ENCODE measurements at regions not wholly inside any gene's neighbourhood (a gene's known extent, or its start where the extent isn't known, plus 50 kb on each side); places are given as distances from the start of the nearest gene placed in this dataset.

- Histone ChIP-seq H3K4me3 (ENCODE audit: low read depth, low read length) (no peak overlapping the region), H3K27me3 (ENCODE audit: control insufficient read depth, insufficient read depth, low read length) (peaks cover 2% of the 10 kb centered on the region), H3K27ac (ENCODE audit: low read depth, low read length) (no peak overlapping the region), H3K9me3 (ENCODE audit: control insufficient read depth, insufficient read depth, low read length) (no peaks in the 10 kb centered on the region)
- DNase-seq (ENCODE audit: low read depth, low spot score): no peak
- CTCF ChIA-PET: no interaction called here
- POLR2A ChIA-PET: no interaction called here
- no peak for TF ChIP-seq CTCF (IDR thresholded peaks at IDR 0.05; ENCODE audit: low read depth, low read length)
Measured at GRCh38 chr3:73235768-73236167, 174.3 kb downstream of the EBLN2 start.

- POLR2A ChIA-PET: no interaction called here
- no peak for DNase-seq (ENCODE audit: low read depth, low spot score)
- Histone ChIP-seq H3K4me3 (ENCODE audit: low read depth, low read length) (no peak overlapping the region), H3K27ac (ENCODE audit: low read depth, low read length) (no peak overlapping the region), H3K9me3 (ENCODE audit: control insufficient read depth, insufficient read depth, low read length) (no peaks in the 10 kb centered on the region), H3K27me3 (ENCODE audit: control insufficient read depth, insufficient read depth, low read length) (peaks cover 2% of the 10 kb centered on the region)
- CTCF ChIA-PET: no interaction called here
- no peak for TF ChIP-seq CTCF (IDR thresholded peaks at IDR 0.05; ENCODE audit: low read depth, low read length)
Measured at GRCh38 chr3:73236867-73237266, 175.4 kb downstream of the EBLN2 start.

- ChIA-PET CTCF (no interaction called here), POLR2A (no interaction called here)
- no peaks in the 10 kb centered on the region for H3K9me3 ChIP-seq (ENCODE audit: control insufficient read depth, insufficient read depth, low read length)
- H3K27me3 ChIP-seq (ENCODE audit: control insufficient read depth, insufficient read depth, low read length): no peaks in the 10 kb centered on the region
- DNase-seq (ENCODE audit: low read depth, low spot score): no peak
- no peak for TF ChIP-seq CTCF (IDR thresholded peaks at IDR 0.05; ENCODE audit: low read depth, low read length)
- H3K4me3 ChIP-seq (ENCODE audit: low read depth, low read length): no peak overlapping the region
- H3K27ac ChIP-seq (ENCODE audit: low read depth, low read length): no peak overlapping the region
Measured at GRCh38 chr3:73243740-73244139, 182.3 kb downstream of the EBLN2 start.

- no peak for TF ChIP-seq CTCF (IDR thresholded peaks at IDR 0.05; ENCODE audit: low read depth, low read length)
- DNase-seq (ENCODE audit: low read depth, low spot score): no peak
- Histone ChIP-seq H3K27ac (ENCODE audit: low read depth, low read length) (no peak overlapping the region), H3K9me3 (ENCODE audit: control insufficient read depth, insufficient read depth, low read length) (no peaks in the 10 kb centered on the region), H3K27me3 (ENCODE audit: control insufficient read depth, insufficient read depth, low read length) (no peaks in the 10 kb centered on the region), H3K4me3 (ENCODE audit: low read depth, low read length) (no peak overlapping the region)
- POLR2A ChIA-PET: no interaction called here
- CTCF ChIA-PET: no interaction called here
Measured at GRCh38 chr3:73245459-73245858, 184.0 kb downstream of the EBLN2 start.

GRCh38 chr3:73249047-73249446, 187.6 kb downstream of the EBLN2 start:
- H3K4me3 ChIP-seq (ENCODE audit: low read depth, low read length): no peak overlapping the region
- no peak for DNase-seq (ENCODE audit: low read depth, low spot score)
- no peaks in the 10 kb centered on the region for H3K9me3 ChIP-seq (ENCODE audit: control insufficient read depth, insufficient read depth, low read length)
- no peak for TF ChIP-seq CTCF (IDR thresholded peaks at IDR 0.05; ENCODE audit: low read depth, low read length)
- H3K27ac ChIP-seq (ENCODE audit: low read depth, low read length): no peak overlapping the region
- CTCF ChIA-PET: no interaction called here
- no peaks in the 10 kb centered on the region for H3K27me3 ChIP-seq (ENCODE audit: control insufficient read depth, insufficient read depth, low read length)
- POLR2A ChIA-PET: interaction anchor here (0.7 kb wide), 1 partner anchor 152 kb away, joined by 4 read pairs; no protein-coding TSS in a partner anchor
